WTC11 (cell line): ENCODE measurements at regions not wholly inside any gene's neighbourhood (a gene's known extent, or its start where the extent isn't known, plus 50 kb on each side); places are given as distances from the start of the nearest gene placed in this dataset.

Experiments used
- ATAC-seq: fragments of 200-7000 bp; cut with Tn5 transposase; 2 replicates; pipeline ENCODE4 v1.10.0; 2021; ENCODE audit warnings: mild to moderate bottlenecking, moderate library complexity
- CTCF ChIA-PET: fragments of 300-600 bp; sonication (Branson Sonifier 250); formaldehyde crosslinking; loops from one replicate; lab custom pipeline; 2021; ENCODE audit warnings: antibody characterized with exemption; lab: Charles Lee
- POLR2A ChIA-PET: fragments of 350-600 bp; sonication (Branson Sonifier 250); formaldehyde crosslinking; loops from one replicate; lab custom pipeline; 2021; ENCODE audit warnings: antibody characterized with exemption; lab: Charles Lee
- DNase-seq: peaks from one replicate; pipeline ENCODE4 v3.0.0; 2021; ENCODE audit warnings: low spot score
- H3K27ac Mint-ChIP-seq: 2 replicates; pipeline ENCODE4 v1.8.0; 2021; ENCODE audit warnings: mixed read lengths
- H3K27me3 Mint-ChIP-seq: 2 replicates; pipeline ENCODE4 v1.8.0; 2021; ENCODE audit warnings: low read depth, mild to moderate bottlenecking, moderate library complexity, mixed read lengths
- H3K36me3 Mint-ChIP-seq: 2 replicates; pipeline ENCODE4 v1.8.0; 2021; ENCODE audit warnings: mixed read lengths
- H3K4me1 Mint-ChIP-seq: 2 replicates; pipeline ENCODE4 v1.8.0; 2022; ENCODE audit warnings: mixed read lengths
- H3K4me3 Mint-ChIP-seq: 2 replicates; pipeline ENCODE4 v1.8.0; 2021; ENCODE audit warnings: mild to moderate bottlenecking, moderate library complexity, mixed read lengths
- H3K9me3 Mint-ChIP-seq: 2 replicates; pipeline ENCODE4 v1.8.0; 2021; ENCODE audit warnings: mixed read lengths
- CREB1 ChIP-seq: sonication (generic); formaldehyde crosslinking; IDR thresholded peaks from 2 replicates; pipeline ENCODE4 v1.8.0; 2023; ENCODE audit warnings: mild to moderate bottlenecking, missing genetic modification reagents
- E2F4 ChIP-seq: sonication (generic); formaldehyde crosslinking; IDR thresholded peaks from 2 replicates; pipeline ENCODE4 v1.8.1; 2022; ENCODE audit warnings: low read depth, mild to moderate bottlenecking, moderate library complexity, missing genetic modification reagents, borderline replicate concordance
- FOXP4 ChIP-seq: sonication (generic); formaldehyde crosslinking; IDR thresholded peaks from 2 replicates; pipeline ENCODE4 v1.8.0; 2022; ENCODE audit warnings: mild to moderate bottlenecking, missing genetic modification reagents
- GRHL2 ChIP-seq: fragments of 250-450 bp; sonication (Bioruptor Pico); IDR thresholded peaks from 2 replicates; pipeline ENCODE4 v1.8.0; 2022; ENCODE audit warnings: mild to moderate bottlenecking, moderate library complexity; ENCODE audit not compliant: insufficient replicate concordance, severe bottlenecking
- IRF1 ChIP-seq: sonication (generic); formaldehyde crosslinking; IDR thresholded peaks from 2 replicates; pipeline ENCODE4 v1.8.0; 2023; ENCODE audit warnings: missing genetic modification reagents
- JUN ChIP-seq: sonication (generic); formaldehyde crosslinking; IDR thresholded peaks from 2 replicates; pipeline ENCODE4 v1.8.0; 2023; ENCODE audit warnings: mild to moderate bottlenecking, missing genetic modification reagents
- KAT7 ChIP-seq: sonication (generic); formaldehyde crosslinking; IDR thresholded peaks from 2 replicates; pipeline ENCODE4 v1.8.1; 2023; ENCODE audit warnings: missing genetic modification reagents, mild to moderate bottlenecking, borderline replicate concordance
- MXD4 ChIP-seq: fragments of 250-450 bp; sonication (Bioruptor Pico); IDR thresholded peaks from 2 replicates; pipeline ENCODE4 v1.8.0; 2021; ENCODE audit warnings: mild to moderate bottlenecking, moderate library complexity, borderline replicate concordance
- NR3C1 ChIP-seq: sonication (generic); formaldehyde crosslinking; conservative IDR thresholded peaks from 2 replicates; pipeline ENCODE4 v1.8.1; 2023; ENCODE audit warnings: low read depth, mild to moderate bottlenecking, missing genetic modification reagents
- RELA ChIP-seq: sonication (generic); formaldehyde crosslinking; IDR thresholded peaks from 2 replicates; pipeline ENCODE4 v1.8.1; 2022; ENCODE audit warnings: missing genetic modification reagents, mild to moderate bottlenecking, borderline replicate concordance
- TP53 ChIP-seq: sonication (generic); formaldehyde crosslinking; IDR thresholded peaks from 2 replicates; pipeline ENCODE4 v1.8.1; 2023; ENCODE audit warnings: mild to moderate bottlenecking, missing genetic modification reagents
- USF2 ChIP-seq: sonication (generic); formaldehyde crosslinking; IDR thresholded peaks from 2 replicates; pipeline ENCODE4 v1.8.1; 2023; ENCODE audit warnings: mild to moderate bottlenecking, missing genetic modification reagents, moderate library complexity
- ZBTB21 ChIP-seq: sonication (generic); formaldehyde crosslinking; IDR thresholded peaks from 2 replicates; pipeline ENCODE4 v1.8.1; 2023; ENCODE audit warnings: mild to moderate bottlenecking, missing genetic modification reagents, borderline replicate concordance
- ZNF512 ChIP-seq: sonication (generic); formaldehyde crosslinking; IDR thresholded peaks from 2 replicates; pipeline ENCODE4 v1.8.1; 2022; ENCODE audit warnings: missing genetic modification reagents, borderline replicate concordance
- ZNF532 ChIP-seq: fragments of 250-450 bp; sonication (Bioruptor Pico); IDR thresholded peaks from 2 replicates; pipeline ENCODE4 v1.9.0; 2021; ENCODE audit warnings: mild to moderate bottlenecking, borderline replicate concordance

GRCh38 chr2:19837235-19837766 lies 64.5 kb downstream of the TTC32 start:
- Mint-ChIP-seq H3K27ac (no peak overlapping the region), H3K36me3 (no peaks in the 10 kb centered on the region), H3K4me1 (no peaks in the 10 kb centered on the region), H3K4me3 (no peak overlapping the region), H3K9me3 (no peaks in the 10 kb centered on the region), H3K27me3 (peaks cover 2% of the 10 kb centered on the region; the same call in 1 of the 2 replicates)
- ATAC-seq (no peak), DNase-seq (no peak)
- CTCF ChIA-PET, result no interaction called here
- POLR2A ChIA-PET, result no interaction called here
- TF ChIP-seq FOXP4 (CRISPR knock-in tag) (no peak), ZBTB21 (CRISPR knock-in tag) (no peak), NR3C1 (CRISPR knock-in tag) (no peak), JUN (CRISPR knock-in tag) (no peak), ZNF532 (CRISPR knock-in tag) (no peak), CREB1 (CRISPR knock-in tag) (no peak), ZNF512 (CRISPR knock-in tag) (no peak), IRF1 (CRISPR knock-in tag) (no peak), MXD4 (CRISPR knock-in tag) (no peak), RELA (CRISPR knock-in tag) (no peak), USF2 (CRISPR knock-in tag) (no peak)

- ChIA-PET POLR2A (no interaction called here), CTCF (no interaction called here)
- H3K27me3 Mint-ChIP-seq, result peaks cover 2% of the 10 kb centered on the region; the same call in 1 of the 2 replicates
- H3K4me3 Mint-ChIP-seq, result no peak overlapping the region
- DNase-seq (no peak), ATAC-seq (no peak)
- H3K9me3 Mint-ChIP-seq, result no peaks in the 10 kb centered on the region
- no peaks in the 10 kb centered on the region for H3K4me1 Mint-ChIP-seq
- H3K36me3 Mint-ChIP-seq, result no peaks in the 10 kb centered on the region
- no peak overlapping the region for H3K27ac Mint-ChIP-seq
- TF ChIP-seq TP53 (CRISPR knock-in tag) (no peak), ZBTB21 (CRISPR knock-in tag) (no peak), E2F4 (CRISPR knock-in tag) (no peak), GRHL2 (CRISPR knock-in tag) (no peak), KAT7 (no peak), ZNF532 (CRISPR knock-in tag) (no peak)
Measured at GRCh38 chr2:19835781-19836281, 66.0 kb downstream of the TTC32 start.
